A673 (cell line): ENCODE measurements at regions not wholly inside any gene's neighbourhood (a gene's known extent, or its start where the extent isn't known, plus 50 kb on each side); places are given as distances from the start of the nearest gene placed in this dataset.
A peak's percentile ranks its signal among the peaks of the same experiment; 100 is the strongest.

Source experiments
- BruUV-seq: library from RNA; stranded (reverse); fragments of 400-500 nt; replicated peaks from 2 replicates; lab custom pipeline; 2021; lab: Mats Ljungman, UMichigan
- CTCF ChIA-PET: fragments of 300-600 bp; sonication (Branson Sonifier 250); formaldehyde crosslinking; loops from one replicate; lab custom pipeline; 2022; ENCODE audit warnings: antibody characterized with exemption; lab: Charles Lee
- POLR2A ChIA-PET: fragments of 300-600 bp; sonication (Branson Sonifier 250); formaldehyde crosslinking; loops from one replicate; lab custom pipeline; 2022; ENCODE audit warnings: antibody characterized with exemption; ENCODE audit not compliant: low non-redundant PET; lab: Charles Lee
- DNase-seq: peaks from one replicate; pipeline ENCODE4 v3.0.0-alpha.2; 2015; ENCODE audit warnings: low spot score
- H3K27ac ChIP-seq: fragments of 200-600 bp; sonication (generic); 2 replicates; pipeline ENCODE4 v1.5.1; 2016; ENCODE audit warnings: mixed run types, low read depth, mild to moderate bottlenecking, mixed read lengths, antibody characterized with exemption, low read length; ENCODE audit not compliant: poor library complexity, severe bottlenecking
- H3K27me3 ChIP-seq: fragments of 200-600 bp; sonication (generic); replicated peaks from 2 replicates; pipeline ENCODE4 v1.6.1; 2017; ENCODE audit warnings: mixed run types, low read depth, mild to moderate bottlenecking, mixed read lengths, antibody characterized with exemption, low read length; ENCODE audit not compliant: insufficient read depth, poor library complexity
- H3K36me3 ChIP-seq: fragments of 200-600 bp; sonication (generic); 2 replicates; pipeline ENCODE4 v1.6.1; 2016; ENCODE audit warnings: mixed run types, mild to moderate bottlenecking, mixed read lengths, antibody characterized with exemption, low read length; ENCODE audit not compliant: insufficient read depth, poor library complexity, severe bottlenecking
- H3K4me1 ChIP-seq: fragments of 200-600 bp; sonication (generic); 2 replicates; pipeline ENCODE4 v1.6.1; 2017; ENCODE audit warnings: mixed run types, mild to moderate bottlenecking, mixed read lengths, antibody characterized with exemption, low read length; ENCODE audit not compliant: insufficient read depth, poor library complexity, severe bottlenecking
- H3K4me3 ChIP-seq: fragments of 200-600 bp; sonication (generic); 2 replicates; pipeline ENCODE4 v1.5.1; 2016; ENCODE audit warnings: low read depth, mixed run types, mild to moderate bottlenecking, mixed read lengths, low read length; ENCODE audit not compliant: poor library complexity, severe bottlenecking
- H3K9me3 ChIP-seq: fragments of 200-600 bp; sonication (generic); 2 replicates; pipeline ENCODE4 v1.6.1; 2016; ENCODE audit warnings: mixed run types, low read depth, mild to moderate bottlenecking, mixed read lengths, antibody characterized with exemption, low read length; ENCODE audit not compliant: poor library complexity, severe bottlenecking
- CTCF ChIP-seq: fragments of 300-800, 200-600 bp; sonication (generic); conservative IDR thresholded peaks from 2 replicates; pipeline ENCODE4 v1.5.1; 2017; ENCODE audit warnings: low read depth, mild to moderate bottlenecking, antibody characterized with exemption, low read length, moderate library complexity, mixed read lengths
- EZH2 ChIP-seq: fragments of 200-600 bp; sonication (generic); IDR thresholded peaks from 2 replicates; pipeline ENCODE4 v1.6.1; 2017; ENCODE audit warnings: borderline replicate concordance, low read depth, mild to moderate bottlenecking, mixed read lengths, antibody characterized with exemption, low read length; ENCODE audit not compliant: poor library complexity, severe bottlenecking
- intact Hi-C: fragments of 100-400 bp; cut with micrococcal nuclease; formaldehyde crosslinking; loops from one replicate; pipeline ENCODE4 v1.10.0; 2022; ENCODE audit not compliant: unreplicated experiment

- intact Hi-C loops: no loop called here
- H3K27me3 ChIP-seq: no peaks in the 10 kb centered on the region
- CTCF ChIA-PET: no interaction called here
- POLR2A ChIA-PET: interaction anchor here (0.7 kb wide), 1 partner anchor 24 kb away, joined by 3 read pairs; no protein-coding TSS in a partner anchor
- no peak overlapping the region for H3K4me3 ChIP-seq
- BruUV-seq: no TSS peak
- peaks cover 6% of the 10 kb centered on the region for H3K4me1 ChIP-seq
- no peaks in the 10 kb centered on the region for H3K36me3 ChIP-seq
- no peak overlapping the region for H3K27ac ChIP-seq
- DNase-seq: no peak
- H3K9me3 ChIP-seq: no peaks in the 10 kb centered on the region
- TF ChIP-seq EZH2 (no peak), CTCF (no peak)
Measured at GRCh38 chr3:127399154-127399553, 111.3 kb upstream of the PRR20G start.

GRCh38 chr3:127396473-127396872 lies 108.6 kb upstream of the PRR20G start:
- Histone ChIP-seq H3K27ac (no peak overlapping the region), H3K9me3 (no peaks in the 10 kb centered on the region), H3K4me1 (peaks cover 6% of the 10 kb centered on the region), H3K27me3 (no peaks in the 10 kb centered on the region), H3K36me3 (no peaks in the 10 kb centered on the region), H3K4me3 (no peak overlapping the region)
- ChIA-PET CTCF (no interaction called here), POLR2A (no interaction called here)
- intact Hi-C loops: no loop called here
- BruUV-seq: no TSS peak
- peak; percentile 68 for DNase-seq
- no peak for TF ChIP-seq EZH2
- no peak for TF ChIP-seq CTCF

- Histone ChIP-seq H3K27ac (no peak overlapping the region), H3K36me3 (no peaks in the 10 kb centered on the region), H3K9me3 (no peaks in the 10 kb centered on the region), H3K27me3 (no peaks in the 10 kb centered on the region), H3K4me1 (peaks cover 6% of the 10 kb centered on the region), H3K4me3 (no peak overlapping the region)
- POLR2A ChIA-PET: no interaction called here
- intact Hi-C loops: no loop called here
- no TSS peak for BruUV-seq
- no peak for DNase-seq
- CTCF ChIA-PET: no interaction called here
- no peak for TF ChIP-seq CTCF
- TF ChIP-seq EZH2: no peak
Measured at GRCh38 chr3:127395663-127396355, 108.0 kb upstream of the PRR20G start.
